DND-41 (cell line): ENCODE measurements at regions not wholly inside any gene's neighbourhood (a gene's known extent, or its start where the extent isn't known, plus 50 kb on each side); places are given as distances from the start of the nearest gene placed in this dataset.

ENCODE experiments used
- CTCF ChIP-seq: IDR thresholded peaks from 2 replicates; pipeline ENCODE4 v1.5.1; 2012; ENCODE audit warnings: borderline replicate concordance, low read length, moderate library complexity, mild to moderate bottlenecking; ENCODE audit not compliant: poor library complexity, severe bottlenecking; ENCODE audit errors: extremely low read depth
- EZH2 ChIP-seq: IDR thresholded peaks from 3 replicates; pipeline ENCODE4 v1.6.1; 2012; ENCODE audit warnings: borderline replicate concordance, low read depth, mild to moderate bottlenecking, moderate library complexity, low read length, inconsistent platforms; ENCODE audit not compliant: severe bottlenecking

- TF ChIP-seq CTCF (no peak), EZH2 (no peak)
Measured at GRCh38 chr4:108227923-108228322, 59.2 kb upstream of the LEF1 start.
